ENCODE measurements at regions not wholly inside any gene's neighbourhood (a gene's known extent, or its start where the extent isn't known, plus 50 kb on each side); places are given as distances from the start of the nearest gene placed in this dataset.
"Not testable (repeated sequence)": the region's sequence is repeated elsewhere in the genome, so short reads cannot be mapped to it uniquely, and the experiment has no call there.

- no peak overlapping the region for H3K4me3 ChIP-seq (ENCODE audit: low read depth, low read length)
- TF ChIP-seq CTCF (IDR thresholded peaks at IDR 0.05; ENCODE audit: borderline replicate concordance, insufficient read depth, low read depth, low read length) = no peak
Measured at GRCh38 chr17:72467841-72468653, 347.2 kb downstream of the SOX9 start.

- no peak overlapping the region for H3K4me3 ChIP-seq (ENCODE audit: low read depth, low read length)
- TF ChIP-seq CTCF (IDR thresholded peaks at IDR 0.05; ENCODE audit: borderline replicate concordance, insufficient read depth, low read depth, low read length) = no peak
Measured at GRCh38 chr17:72468841-72469240, 348.0 kb downstream of the SOX9 start.

- no peak for TF ChIP-seq CTCF (IDR thresholded peaks at IDR 0.05; ENCODE audit: borderline replicate concordance, insufficient read depth, low read depth, low read length)
- no peak overlapping the region for H3K4me3 ChIP-seq (ENCODE audit: low read depth, low read length)
Measured at GRCh38 chr17:72470121-72470705, 349.4 kb downstream of the SOX9 start.

GRCh38 chr17:72470734-72471133 is 349.9 kb downstream of the SOX9 start:
- TF ChIP-seq CTCF (IDR thresholded peaks at IDR 0.05; ENCODE audit: borderline replicate concordance, insufficient read depth, low read depth, low read length) = no peak
- H3K4me3 ChIP-seq (ENCODE audit: low read depth, low read length) = no peak overlapping the region

GRCh38 chr17:72471296-72471695 is 350.5 kb downstream of the SOX9 start:
- TF ChIP-seq CTCF (IDR thresholded peaks at IDR 0.05; ENCODE audit: borderline replicate concordance, insufficient read depth, low read depth, low read length) = no peak
- no peak overlapping the region for H3K4me3 ChIP-seq (ENCODE audit: low read depth, low read length)

- no peak for TF ChIP-seq CTCF (IDR thresholded peaks at IDR 0.05; ENCODE audit: borderline replicate concordance, insufficient read depth, low read depth, low read length)
- no peak overlapping the region for H3K4me3 ChIP-seq (ENCODE audit: low read depth, low read length)
Measured at GRCh38 chr17:72472106-72472505, 351.3 kb downstream of the SOX9 start.

- not testable (repeated sequence) for H3K4me3 ChIP-seq (ENCODE audit: low read depth, low read length)
Measured at GRCh38 chr17:72472853-72473390, 352.1 kb downstream of the SOX9 start.
